IPS-15b (cell line): ENCODE measurements at regions not wholly inside any gene's neighbourhood (a gene's known extent, or its start where the extent isn't known, plus 50 kb on each side); places are given as distances from the start of the nearest gene placed in this dataset.

Source experiments
- H3K27me3 ChIP-seq: one replicate; pipeline ENCODE4 v1.6.1; 2013; ENCODE audit warnings: low read length; ENCODE audit not compliant: control insufficient read depth, insufficient read depth
- H3K36me3 ChIP-seq: one replicate; pipeline ENCODE4 v1.6.1; 2013; ENCODE audit warnings: low read length; ENCODE audit not compliant: control insufficient read depth, insufficient read depth
- H3K4me1 ChIP-seq: one replicate; pipeline ENCODE4 v1.6.1; 2013; ENCODE audit warnings: mild to moderate bottlenecking, low read length; ENCODE audit not compliant: control insufficient read depth, insufficient read depth
- H3K4me3 ChIP-seq: one replicate; pipeline ENCODE4 v1.5.1; 2013; ENCODE audit warnings: low read depth, low read length
- H3K9ac ChIP-seq: one replicate; pipeline ENCODE4 v1.6.1; 2013; ENCODE audit warnings: low read depth, mild to moderate bottlenecking, low read length
- H3K9me3 ChIP-seq: one replicate; pipeline ENCODE4 v1.6.1; 2013; ENCODE audit warnings: mild to moderate bottlenecking, low read length; ENCODE audit not compliant: control insufficient read depth, insufficient read depth

DNA sequence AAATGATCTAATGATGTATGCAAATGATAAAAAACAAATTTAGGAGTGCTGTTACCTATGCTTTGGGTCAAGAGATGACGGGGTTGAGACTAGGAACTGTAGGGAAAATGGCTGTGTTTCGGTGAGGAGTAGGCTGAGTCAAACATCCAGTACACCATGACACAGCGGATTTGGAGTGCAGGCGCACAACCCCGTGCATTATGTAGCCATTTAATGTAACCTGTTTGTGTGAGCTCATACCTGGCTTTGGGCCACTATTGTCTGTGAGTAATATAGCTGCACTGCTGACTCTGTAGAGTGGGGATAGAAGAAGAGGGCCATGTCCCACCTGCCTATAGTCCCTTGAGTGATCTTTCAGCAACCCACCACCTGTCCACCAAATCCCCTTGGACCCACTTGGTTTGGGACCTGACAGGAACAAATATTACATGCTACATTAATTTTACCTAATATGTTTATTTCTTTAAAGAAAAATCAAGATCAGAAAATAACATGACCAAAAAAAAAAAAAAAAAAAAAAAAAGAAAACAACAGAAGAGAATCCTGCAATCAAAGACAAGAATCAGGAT is 95.5 kb upstream of the KLHL1 start:
- no peak overlapping the region for H3K9ac ChIP-seq
- H3K9me3 ChIP-seq, result peaks cover 2% of the 10 kb centered on the region
- H3K4me1 ChIP-seq, result no peaks in the 10 kb centered on the region
- H3K27me3 ChIP-seq, result no peaks in the 10 kb centered on the region
- H3K4me3 ChIP-seq, result no peak overlapping the region
- H3K36me3 ChIP-seq, result no peaks in the 10 kb centered on the region

DNA sequence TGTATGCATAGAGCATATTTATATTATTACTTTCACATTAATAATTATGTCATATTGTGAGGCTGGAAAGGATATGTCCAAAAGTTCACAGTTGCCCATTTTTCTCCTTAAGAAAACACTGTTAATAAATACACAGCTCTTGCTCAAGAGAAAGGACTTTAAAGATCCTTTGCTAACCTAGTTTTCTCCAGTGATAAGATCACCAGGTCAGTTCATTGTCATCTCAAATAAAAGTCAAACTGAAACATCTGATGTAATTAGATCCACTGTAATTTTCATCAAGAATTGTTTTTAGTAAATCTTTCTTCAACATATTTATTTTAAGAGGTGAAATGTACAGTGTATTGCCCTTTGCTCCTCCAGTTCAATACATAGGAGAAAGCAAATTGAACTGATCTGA is 82.8 kb upstream of the KLHL1 start:
- Histone ChIP-seq H3K4me3 (no peak overlapping the region), H3K9ac (no peak overlapping the region), H3K4me1 (no peaks in the 10 kb centered on the region), H3K27me3 (no peaks in the 10 kb centered on the region), H3K36me3 (no peaks in the 10 kb centered on the region), H3K9me3 (no peaks in the 10 kb centered on the region)

DNA sequence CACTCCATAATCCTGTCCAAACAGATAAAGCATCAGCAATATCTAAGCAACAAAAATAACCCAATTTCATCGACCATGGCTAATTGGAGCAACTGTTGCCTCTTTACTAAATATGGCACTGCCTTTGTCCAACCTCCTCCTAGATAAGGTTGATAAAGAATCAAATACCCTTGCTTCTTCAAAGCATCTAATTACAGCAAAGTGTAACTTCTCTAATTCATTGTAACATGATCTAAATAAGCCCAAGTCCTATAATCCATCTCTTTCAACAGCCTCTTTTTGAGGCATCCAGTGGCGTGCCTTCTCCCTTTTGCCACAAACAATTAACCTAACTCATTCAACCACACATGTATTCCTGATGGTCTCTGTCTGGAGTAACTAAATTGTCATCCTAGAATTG is 81.7 kb upstream of the KLHL1 start:
- Histone ChIP-seq H3K36me3 (no peaks in the 10 kb centered on the region), H3K4me1 (no peaks in the 10 kb centered on the region), H3K4me3 (no peak overlapping the region), H3K9me3 (no peaks in the 10 kb centered on the region), H3K9ac (no peak overlapping the region), H3K27me3 (no peaks in the 10 kb centered on the region)

DNA sequence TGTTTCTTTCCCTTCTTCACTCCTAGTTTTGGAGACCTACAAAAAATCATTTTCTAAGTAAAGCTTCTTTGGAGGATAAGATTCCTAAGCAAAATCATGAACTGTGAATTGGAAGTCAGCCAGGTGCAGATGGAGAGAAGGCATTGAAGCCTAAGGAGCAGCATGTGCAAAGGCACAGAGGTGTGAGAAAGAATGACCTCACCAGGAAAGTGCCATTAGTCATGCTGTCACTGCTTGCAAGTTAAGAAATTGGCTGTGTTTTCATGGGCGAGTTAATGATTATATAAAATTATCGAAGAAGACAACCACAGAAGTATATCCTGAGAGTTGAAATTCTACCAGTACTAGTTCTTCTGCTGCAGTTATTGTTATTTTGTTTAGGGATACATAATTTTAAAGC is 80.3 kb upstream of the KLHL1 start:
- no peaks in the 10 kb centered on the region for H3K4me1 ChIP-seq
- H3K36me3 ChIP-seq, result no peaks in the 10 kb centered on the region
- H3K9ac ChIP-seq, result no peak overlapping the region
- H3K27me3 ChIP-seq, result no peaks in the 10 kb centered on the region
- H3K4me3 ChIP-seq, result no peak overlapping the region
- no peaks in the 10 kb centered on the region for H3K9me3 ChIP-seq

DNA sequence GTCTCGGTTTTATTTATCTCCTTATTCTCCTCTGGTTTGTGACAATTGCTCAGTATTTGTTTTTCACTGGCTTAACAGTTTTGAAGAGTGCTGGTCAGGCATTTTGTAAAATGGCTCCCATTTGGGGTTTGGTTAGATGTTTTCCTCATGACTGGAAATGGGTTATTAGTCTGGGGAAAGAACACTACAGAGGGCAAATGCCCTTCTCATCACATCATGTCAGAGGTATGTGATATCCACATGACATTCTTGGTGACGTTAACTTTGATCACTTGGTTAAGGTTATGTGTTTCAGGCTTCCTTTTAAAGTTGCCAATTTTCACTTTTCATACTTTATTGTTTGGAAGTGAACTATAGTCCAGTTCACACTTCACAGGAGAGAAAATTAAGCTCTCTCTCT is 74.8 kb upstream of the KLHL1 start:
- Histone ChIP-seq H3K27me3 (no peaks in the 10 kb centered on the region), H3K4me1 (no peaks in the 10 kb centered on the region), H3K4me3 (no peak overlapping the region), H3K36me3 (no peaks in the 10 kb centered on the region), H3K9ac (no peak overlapping the region), H3K9me3 (no peaks in the 10 kb centered on the region)
